NAMALWA (cell line): ENCODE measurements at regions not wholly inside any gene's neighbourhood (a gene's known extent, or its start where the extent isn't known, plus 50 kb on each side); places are given as distances from the start of the nearest gene placed in this dataset.
"Not testable (repeated sequence)": the region's sequence is repeated elsewhere in the genome, so short reads cannot be mapped to it uniquely, and the experiment has no call there.

Experiments
- DNase-seq: peaks from one replicate; pipeline ENCODE4 v3.0.0-alpha.2; 2015; ENCODE audit warnings: low spot score

DNA sequence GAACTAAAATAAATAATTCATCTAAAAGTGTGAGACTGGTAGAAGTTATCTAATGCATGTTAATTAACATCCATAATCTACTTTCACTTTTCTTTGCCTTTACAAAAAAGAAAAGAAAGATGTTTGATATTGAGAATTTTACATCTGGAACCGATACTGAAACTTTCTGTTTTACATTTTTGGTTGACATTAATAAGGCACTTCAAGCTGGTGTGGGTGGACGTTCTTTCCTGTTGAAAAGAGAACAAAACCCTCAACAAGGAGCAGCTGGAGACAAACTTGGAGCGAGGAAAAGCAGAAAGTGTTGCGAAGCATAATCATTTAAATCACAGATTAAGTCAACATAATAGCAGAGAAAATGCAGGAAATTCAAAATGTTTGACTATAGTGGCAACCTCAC lies 575.2 kb upstream of the ADGRB3 start:
- no peak for DNase-seq

DNA sequence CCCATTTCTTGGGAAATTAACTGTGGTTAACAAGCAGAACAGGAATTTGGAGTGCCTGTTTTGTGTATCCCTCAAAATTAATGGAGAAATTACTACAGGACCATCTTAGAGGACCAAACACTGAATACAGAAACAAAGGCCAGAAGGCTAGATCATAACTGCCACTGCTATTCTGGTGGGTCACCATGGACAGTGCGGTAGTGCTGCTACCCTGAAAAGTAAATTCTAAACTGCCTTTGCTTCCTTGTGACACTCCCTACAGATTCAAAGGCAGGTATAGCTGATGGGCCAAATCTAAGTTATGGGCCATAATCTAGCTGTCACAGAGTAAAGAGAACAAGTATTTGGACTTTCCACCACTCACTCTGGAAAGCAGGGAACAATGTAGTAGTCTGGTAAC lies 575.8 kb upstream of the ADGRB3 start:
- no peak for DNase-seq

DNA sequence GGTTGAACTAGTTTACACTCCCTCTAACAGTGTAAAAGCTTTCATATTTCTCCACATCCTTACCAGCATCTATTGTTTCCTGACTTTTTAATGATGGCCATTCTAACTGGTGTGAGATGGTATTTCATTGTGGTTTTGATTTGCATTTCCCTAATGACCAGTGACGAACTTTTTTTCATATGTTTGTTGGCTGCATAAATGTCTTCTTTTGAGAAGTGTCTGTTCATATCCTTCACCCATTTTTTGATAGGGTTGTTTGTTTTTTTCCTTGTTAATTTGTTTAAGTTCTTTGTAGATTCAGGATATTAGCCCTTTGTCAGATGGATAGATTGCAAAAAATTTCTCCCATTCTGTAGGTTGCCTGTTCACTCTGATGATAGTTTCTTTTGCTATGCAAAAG lies 578.5 kb upstream of the ADGRB3 start:
- not testable (repeated sequence) for DNase-seq

DNA sequence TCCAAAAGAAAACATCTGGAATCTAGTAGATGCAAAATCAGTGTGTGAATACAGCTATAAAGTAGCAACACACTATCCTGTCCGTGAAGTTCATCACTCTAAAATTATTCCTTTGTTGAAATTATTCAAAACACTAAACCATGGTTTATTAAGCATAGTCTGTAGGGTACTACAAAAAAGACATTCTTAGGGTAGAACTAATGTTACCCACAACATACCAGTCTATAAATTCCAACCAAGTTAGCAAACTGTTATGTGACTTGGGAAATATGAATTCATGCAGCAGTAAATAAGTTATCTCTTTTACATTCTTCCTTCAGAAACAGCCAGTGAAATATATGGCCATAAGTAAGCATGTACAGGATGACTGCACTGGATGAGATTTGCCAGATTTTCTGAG lies 580.3 kb upstream of the ADGRB3 start:
- DNase-seq: no peak

DNA sequence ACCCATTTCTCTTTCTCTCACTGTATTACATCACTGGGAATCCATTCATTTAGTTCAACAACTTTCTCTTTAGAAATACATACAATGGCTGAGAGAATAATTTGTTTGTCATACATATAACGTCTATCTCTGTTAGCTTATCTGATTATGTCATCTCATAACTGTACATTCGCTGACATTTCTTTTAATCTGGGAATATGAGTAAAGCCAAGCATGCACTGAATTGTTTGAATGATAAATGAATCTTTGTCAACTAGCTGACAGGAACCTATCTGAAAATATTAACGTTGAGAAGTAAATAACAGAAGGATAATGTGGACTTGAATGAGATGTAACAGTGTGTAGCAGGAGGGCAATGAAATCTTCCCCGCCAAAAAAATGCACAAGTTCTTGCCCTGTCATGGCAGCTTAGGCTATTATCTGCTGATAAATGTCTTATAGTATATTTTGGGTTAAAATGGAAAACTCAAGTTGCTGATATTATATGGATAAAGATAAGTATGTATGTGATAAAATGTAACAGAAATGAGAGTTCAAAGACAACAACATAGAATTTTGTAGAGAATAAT lies 581.2 kb upstream of the ADGRB3 start:
- DNase-seq: no peak

DNA sequence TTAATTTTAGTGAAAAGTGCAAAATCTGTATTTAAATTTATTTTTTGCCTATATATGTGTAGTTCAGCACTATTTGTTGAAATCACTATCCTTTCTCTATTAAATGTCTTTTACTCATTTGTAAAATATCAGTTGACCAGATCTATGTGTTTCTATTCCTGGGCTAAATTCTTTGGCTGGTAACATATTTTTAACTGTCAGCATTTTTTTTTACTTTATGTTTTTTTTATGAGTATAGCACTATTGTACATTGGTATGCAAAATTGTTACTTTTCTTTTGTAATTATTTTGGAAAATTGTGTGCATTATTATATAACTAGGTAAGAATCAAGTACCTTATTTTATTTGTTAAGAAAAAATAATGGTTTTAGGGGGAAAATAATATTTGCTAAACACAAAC lies 582.8 kb upstream of the ADGRB3 start:
- no peak for DNase-seq

DNA sequence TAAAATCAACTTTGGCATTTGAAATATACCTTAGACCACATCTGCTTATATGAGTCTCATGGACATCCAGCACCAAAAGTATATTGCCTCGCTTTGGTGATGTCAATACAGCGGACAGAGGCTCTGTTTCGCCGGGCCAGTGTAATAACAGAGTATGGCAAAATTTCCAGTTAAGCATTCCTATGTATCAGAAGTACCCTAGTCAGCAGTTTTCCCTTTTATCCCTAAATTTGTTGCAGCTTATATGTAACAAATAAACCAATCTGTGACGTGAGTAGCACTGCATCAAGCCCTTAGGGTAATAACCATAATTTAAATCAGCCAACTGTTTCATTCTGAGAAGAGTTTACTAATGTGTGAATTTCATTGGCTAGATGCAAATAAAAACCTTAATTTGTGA lies 585.5 kb upstream of the ADGRB3 start:
- no peak for DNase-seq

DNA sequence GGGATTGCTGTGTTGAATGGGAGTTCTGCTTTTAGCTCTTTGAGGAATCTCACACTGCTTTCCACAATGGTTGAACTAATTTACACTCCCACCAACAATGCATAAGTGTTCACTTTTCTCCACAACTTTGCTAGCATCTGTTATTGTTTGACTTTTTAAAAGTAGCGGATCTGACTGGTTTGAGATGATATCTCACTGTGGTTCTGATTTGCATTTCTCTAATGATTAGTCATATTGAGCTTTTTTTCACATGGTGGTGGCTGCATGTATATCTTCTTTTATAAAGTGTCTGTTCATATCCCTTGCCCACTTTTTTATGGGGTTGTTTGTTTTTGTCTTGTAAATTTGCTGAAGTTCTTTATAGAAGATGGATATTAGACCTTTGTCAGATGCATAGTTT lies 588.3 kb upstream of the ADGRB3 start:
- no peak for DNase-seq

DNA sequence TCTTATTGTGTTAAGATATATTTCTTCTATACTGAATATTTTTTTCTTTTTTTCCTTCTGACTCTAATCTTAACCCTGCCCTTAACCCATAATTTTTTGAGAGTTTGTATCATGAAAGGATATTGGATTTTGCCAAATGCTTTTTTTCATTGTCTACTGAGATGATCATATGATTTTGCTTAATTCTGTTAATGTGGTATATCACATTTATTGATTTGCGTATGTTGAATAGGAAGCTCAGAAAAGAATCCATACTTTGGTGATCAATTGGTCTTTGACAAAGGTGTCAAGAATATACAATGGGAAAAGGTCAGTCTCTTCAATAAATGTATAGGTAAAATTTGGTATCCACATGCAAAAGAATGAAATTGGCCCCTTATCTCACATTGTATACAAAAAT lies 588.8 kb upstream of the ADGRB3 start:
- no peak for DNase-seq

DNA sequence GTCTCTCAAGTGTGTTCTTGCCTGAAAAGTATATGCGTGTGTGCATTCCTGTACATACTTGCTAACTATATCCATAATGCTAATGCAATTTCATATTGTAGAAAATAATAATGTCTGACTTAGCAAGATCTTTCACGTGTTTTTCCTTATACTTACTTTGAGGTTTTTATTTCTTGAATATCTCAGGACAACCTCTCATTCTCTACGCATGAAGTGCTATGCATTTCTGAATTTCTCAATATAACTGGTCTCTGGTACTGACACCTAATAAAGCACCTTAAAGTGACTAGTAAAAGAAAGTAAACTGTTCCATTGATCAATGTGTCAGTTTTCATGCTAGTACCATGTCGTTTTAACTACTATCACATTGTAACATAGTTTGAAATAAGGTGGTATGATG lies 589.9 kb upstream of the ADGRB3 start:
- DNase-seq: no peak

DNA sequence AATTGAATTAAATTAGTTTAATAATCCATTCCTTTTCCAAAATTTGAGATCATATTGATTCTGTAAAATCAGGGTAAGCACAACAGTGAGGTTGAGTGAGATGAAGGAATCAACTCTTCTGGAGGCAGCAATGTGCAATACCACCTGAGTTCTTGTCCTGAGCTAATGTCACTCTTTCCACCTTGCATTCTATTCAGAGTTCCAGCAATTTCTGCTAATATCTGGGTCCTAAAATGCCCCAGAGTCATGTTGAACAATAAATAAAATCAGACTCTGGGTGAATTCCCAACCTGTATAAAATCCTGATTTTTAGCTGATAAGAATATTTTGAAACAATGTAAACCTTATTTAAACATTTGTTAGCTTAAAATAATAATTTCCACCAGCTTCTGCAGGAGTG lies 590.8 kb upstream of the ADGRB3 start:
- DNase-seq: no peak

DNA sequence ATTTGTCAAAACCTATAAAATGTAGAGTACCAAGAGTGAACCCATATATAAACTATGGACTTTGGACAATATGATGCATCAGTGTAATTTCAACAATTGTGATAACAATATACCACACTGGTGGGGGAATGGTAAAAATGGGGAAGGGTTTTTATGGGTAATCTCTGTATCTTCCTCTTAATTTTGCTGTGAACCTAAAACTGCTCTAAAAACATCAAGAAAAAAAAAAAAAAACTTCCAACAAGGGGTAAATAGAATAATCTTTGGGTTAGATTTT lies 592.0 kb upstream of the ADGRB3 start:
- DNase-seq: no peak

DNA sequence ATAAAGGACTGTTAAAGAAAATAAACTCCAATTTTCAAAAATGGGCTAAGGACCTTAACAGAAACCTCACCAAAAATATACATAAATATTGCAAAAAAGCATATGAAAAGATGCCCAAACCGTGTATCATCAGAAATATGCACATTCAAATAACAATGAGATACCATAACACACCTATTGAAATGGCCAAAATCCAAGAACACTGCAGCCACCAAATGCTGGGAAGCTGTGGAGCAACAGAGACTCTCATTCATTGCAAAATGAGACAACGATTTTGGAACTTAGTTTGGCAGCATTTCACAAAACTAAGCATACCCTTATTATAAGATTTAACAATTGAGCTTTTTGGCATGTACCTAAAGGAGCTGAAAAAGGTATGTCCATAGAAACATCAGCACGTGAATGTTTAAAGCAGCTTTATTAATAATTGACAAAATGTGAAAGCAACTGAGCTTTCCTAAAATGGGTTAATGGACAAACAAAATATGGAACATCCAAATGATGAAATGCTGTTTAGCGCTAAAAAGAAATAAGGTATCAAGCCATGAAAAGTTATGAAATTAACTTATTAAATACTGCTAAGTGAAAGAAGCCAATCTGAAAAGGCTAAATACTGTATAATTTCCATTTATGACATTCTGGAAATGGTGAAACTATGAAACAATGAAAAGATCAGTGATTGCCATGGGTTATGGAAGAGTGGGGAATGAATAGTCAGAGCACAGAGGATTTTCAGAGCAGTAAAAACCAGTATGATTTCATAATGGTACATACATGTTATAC lies 592.6 kb upstream of the ADGRB3 start:
- no peak for DNase-seq

DNA sequence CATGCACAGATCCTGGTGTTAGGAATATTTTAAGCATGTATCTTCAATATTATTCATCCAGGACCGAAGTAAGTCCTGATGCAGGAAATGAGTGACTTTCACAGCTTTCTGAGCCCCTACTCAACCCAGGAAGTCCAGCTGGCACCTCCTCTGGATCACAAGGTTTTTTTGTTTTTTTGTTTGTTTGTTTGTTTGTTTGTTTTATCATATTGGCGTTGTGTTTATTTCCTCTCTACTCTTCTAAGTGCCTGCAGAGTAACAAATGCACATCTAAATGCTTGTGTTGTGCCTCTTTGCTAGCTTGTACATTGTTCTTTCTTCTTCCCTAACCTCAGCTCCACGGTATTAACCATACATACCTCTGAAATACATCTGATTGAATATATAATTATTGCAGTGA lies 594.3 kb upstream of the ADGRB3 start:
- DNase-seq: no peak

DNA sequence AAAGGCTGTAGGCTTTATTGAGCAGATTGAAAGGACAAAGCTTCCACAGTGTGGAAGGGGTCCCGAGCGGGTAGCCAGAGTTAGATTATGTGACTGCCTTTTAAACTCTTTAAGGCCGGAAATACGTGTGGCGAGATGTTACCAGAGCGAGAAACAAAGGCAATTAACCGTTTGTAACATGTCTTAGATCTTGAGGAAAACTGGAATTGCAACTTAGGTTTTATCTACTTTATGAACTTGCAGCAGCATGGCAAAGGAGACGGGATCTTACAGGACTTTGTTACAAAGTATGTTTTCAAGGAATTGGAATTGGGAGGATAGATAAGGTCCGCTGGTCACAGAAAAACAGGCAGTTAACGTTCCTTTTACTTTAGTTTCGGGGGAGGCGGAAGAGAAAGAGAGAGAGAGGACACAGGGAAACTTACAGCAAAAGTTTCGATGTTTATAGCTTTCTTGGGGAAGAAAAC lies 594.7 kb upstream of the ADGRB3 start:
- no peak for DNase-seq

DNA sequence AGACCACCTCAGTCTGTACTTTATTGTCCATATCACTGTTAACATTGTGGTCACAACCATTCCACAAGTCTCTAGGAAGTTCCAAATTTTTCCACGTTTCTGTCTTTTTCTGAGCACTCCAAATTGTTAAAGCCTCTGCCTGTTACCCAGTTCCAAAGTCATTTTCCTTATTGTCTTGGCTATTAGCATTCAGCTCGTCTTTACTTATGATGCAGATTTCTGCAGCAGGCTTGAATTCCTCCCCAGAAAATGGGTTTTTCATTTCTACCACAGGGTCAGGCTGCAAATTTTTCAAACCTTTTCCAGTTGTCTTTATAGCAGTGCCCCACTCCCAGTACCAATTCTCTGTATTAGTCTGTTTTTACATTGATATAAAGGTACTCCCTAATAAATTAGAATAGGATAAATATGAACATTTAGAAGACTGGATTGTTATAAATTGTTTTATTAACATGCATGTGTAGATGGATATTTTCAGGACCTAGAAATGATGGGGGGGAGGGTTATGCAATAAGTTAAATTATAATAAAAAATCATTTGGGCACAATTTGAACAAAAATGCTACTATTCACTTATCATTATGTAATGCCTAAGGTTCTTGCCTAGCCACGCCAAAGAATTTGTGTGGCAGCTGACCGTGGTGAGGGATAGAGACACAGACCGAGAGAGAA lies 595.3 kb upstream of the ADGRB3 start:
- no peak for DNase-seq

DNA sequence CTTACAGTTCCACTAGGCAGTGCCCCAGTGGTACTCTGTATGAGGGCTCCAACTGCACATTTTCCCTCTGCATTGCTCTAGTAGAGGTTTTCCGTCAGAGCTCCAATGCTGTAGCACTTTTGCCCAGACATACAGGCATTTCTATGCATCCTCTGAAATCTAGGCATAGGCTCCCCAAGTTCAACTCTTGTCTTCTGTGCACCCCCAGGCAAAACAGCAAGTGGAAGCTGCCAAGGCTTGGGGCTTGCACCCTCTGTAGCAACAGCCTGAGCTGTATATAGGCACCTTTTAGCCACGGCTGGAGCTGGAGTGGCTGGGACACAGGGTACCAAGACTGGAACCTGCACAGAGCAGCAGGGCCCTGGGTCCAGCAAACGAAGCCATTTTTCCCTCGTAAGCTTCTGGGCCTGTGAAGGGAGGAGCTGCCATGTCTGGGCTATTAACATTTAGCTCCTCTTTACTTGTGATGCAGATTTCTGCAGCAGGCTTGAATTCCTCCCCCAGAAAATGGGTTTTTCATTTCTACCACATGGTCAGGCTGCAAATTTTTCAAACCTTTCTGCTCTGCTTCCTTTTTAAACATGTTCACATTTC lies 596.2 kb upstream of the ADGRB3 start:
- no peak for DNase-seq

DNA sequence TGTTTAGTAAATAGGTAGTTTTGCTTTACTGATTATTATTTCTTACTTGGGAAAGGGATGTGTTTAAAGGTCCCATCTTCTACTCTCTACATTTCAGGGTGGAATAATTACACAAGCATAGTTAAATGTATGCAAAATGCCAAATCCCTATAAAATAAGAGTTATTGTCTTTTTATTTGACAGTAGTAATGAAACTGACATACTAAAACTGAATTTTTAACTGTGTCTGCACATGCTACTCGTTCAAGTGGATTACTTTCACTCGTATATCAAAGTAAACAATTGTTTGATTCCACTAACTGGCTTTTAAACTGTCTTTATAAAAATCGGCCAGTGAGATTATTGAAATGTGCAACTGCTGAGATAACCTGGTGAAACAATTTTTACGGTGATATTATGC lies 602.9 kb upstream of the ADGRB3 start:
- DNase-seq: no peak

DNA sequence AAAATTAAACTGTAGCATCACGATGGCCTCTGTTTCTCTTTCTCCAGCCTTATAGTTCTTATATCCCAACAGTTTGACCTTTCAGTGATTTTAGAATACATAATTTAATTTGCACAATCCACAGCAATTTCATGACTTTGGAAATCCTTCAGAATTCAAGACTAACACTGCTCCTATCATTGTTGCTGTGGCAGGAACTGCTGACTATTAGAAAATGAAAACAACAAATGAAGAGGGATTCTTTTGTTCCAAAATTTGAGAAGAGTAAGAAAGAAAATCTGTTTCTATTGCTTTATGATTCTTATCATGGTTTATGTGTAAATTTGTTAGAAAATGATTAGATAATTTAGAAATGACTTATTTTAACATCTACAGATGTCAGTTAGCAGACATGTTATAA lies 604.0 kb upstream of the ADGRB3 start:
- DNase-seq: no peak

DNA sequence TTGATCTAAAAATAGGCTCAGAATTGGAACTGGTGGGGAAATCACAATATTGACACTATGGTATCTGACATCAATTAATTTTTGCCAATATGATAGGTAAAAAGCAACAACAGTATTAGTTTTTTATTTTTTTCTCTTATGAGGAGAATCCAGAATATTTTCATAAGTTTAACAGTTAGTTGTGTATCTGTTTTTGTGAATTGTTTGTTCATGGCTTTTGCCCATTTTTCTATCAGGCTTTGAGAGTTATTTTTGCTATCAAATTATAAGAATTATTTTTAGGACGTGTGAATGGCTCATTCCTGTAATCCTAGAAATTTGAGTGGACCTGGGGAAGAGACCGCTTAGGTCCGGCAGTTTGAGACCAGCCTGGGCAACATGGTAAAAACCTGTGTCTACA lies 608.6 kb upstream of the ADGRB3 start:
- DNase-seq: no peak

DNA sequence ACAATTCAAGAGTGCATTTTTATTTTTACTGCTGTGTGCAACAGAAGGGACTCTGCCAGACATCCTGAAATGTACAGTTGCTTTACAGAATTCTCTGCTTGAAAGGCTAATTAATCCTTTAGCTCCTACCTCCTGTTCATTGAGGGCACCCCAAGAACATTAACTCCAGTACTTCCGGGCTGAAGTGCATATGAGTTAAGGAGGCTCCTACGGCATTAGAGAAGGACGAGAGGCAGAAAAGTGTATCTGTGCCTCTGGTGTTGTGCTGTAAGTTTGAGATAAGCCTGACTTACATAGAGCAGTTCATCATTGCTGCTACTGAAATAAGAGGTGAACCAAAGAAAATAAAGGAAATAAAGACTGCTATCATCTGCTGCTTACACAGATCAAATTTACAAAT lies 609.3 kb upstream of the ADGRB3 start:
- DNase-seq: no peak

DNA sequence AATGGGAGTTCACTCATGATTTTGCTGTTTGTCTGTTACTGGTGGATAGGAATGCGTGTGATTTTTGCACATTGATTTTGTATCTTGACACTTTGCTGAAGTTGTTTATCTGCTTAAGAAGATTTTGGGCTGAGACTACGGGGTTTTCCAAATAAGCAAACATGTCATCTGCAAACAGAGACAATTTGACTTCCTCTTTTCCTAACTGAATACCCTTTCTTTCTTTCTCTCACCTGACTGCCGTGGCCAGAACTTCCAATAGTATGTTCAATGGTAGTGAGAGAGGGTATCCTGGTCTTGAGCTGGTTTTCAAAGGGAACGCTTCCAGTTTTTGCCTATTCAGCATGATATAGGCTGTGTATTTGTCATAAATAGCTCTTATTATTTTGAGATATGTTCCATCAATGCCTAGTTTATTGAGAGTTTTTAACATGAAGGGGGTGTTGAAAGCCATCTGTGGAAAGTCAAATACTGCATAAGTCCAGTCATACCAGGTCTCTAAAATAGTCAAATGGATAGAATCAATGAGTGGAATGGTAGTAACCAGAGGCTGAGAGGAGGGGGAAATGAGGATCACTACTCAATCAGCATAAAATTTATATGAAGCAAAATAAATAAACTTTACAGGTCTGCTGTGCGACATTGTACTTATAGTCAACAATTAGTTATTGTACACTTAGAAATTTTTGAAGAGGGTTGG lies 610.4 kb upstream of the ADGRB3 start:
- DNase-seq: no peak

DNA sequence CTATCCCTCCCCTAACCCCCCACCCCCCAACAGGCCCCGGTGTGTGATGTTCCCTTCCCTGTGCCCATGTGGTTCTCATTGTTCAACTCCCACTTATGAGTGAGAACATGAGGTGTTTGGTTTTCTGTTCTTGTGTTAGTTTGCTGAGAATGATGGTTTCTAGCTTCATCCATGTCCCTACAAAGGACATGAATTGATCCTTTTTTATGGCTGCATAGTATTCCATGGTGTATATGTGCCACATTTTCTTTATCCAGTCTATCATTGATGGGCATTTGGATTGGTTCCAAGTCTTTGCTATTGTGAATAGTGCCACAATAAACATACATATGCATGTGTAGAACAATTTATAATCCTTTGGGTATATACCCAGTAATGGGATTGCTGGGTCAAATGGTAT lies 612.1 kb upstream of the ADGRB3 start:
- not testable (repeated sequence) for DNase-seq
